NCI-H82 (cell line): ENCODE measurements at regions not wholly inside any gene's neighbourhood (a gene's known extent, or its start where the extent isn't known, plus 50 kb on each side); places are given as distances from the start of the nearest gene placed in this dataset.
"Not testable (repeated sequence)": the region's sequence is repeated elsewhere in the genome, so short reads cannot be mapped to it uniquely, and the experiment has no call there.

Experiments used
- DNase-seq: peaks from one replicate; lab custom pipeline; 2025; lab: John Stamatoyannopoulos, UW

- no peak for DNase-seq
These were observed 69.2 kb upstream of the SIRPA start for GRCh38 chr20:1825938-1826445.

GRCh38 chr20:1825507-1825906 is 69.7 kb upstream of the SIRPA start:
- DNase-seq, result no peak

- no peak for DNase-seq
These were observed 70.4 kb upstream of the SIRPA start for GRCh38 chr20:1824834-1825233.

- no peak for DNase-seq
These were observed 71.0 kb upstream of the SIRPA start for GRCh38 chr20:1824181-1824580.

- DNase-seq, result no peak
These were observed 71.8 kb upstream of the SIRPA start for GRCh38 chr20:1823450-1823844.

- DNase-seq, result no peak
These were observed 72.4 kb upstream of the SIRPA start for GRCh38 chr20:1822564-1823449.

- DNase-seq, result no peak
These were observed 74.8 kb upstream of the SIRPA start for GRCh38 chr20:1820138-1821079.

GRCh38 chr20:1819311-1820137 is 75.7 kb upstream of the SIRPA start:
- DNase-seq, result no peak

- DNase-seq, result no peak
These were observed 76.3 kb upstream of the SIRPA start for GRCh38 chr20:1818895-1819294.

- DNase-seq, result no peak
These were observed 76.9 kb upstream of the SIRPA start for GRCh38 chr20:1818247-1818840.

- no peak for DNase-seq
These were observed 77.5 kb upstream of the SIRPA start for GRCh38 chr20:1817577-1818211.

GRCh38 chr20:1816384-1817381 is 78.5 kb upstream of the SIRPA start:
- DNase-seq, result no peak

GRCh38 chr20:1815502-1816085 is 79.6 kb upstream of the SIRPA start:
- DNase-seq, result no peak

- not testable (repeated sequence) for DNase-seq
These were observed 80.3 kb upstream of the SIRPA start for GRCh38 chr20:1814861-1815260.

- DNase-seq, result no peak
These were observed 81.3 kb upstream of the SIRPA start for GRCh38 chr20:1813674-1814635.

GRCh38 chr20:1813101-1813529 is 82.1 kb upstream of the SIRPA start:
- DNase-seq, result no peak

- no peak for DNase-seq
These were observed 83.3 kb upstream of the SIRPA start for GRCh38 chr20:1811621-1812498.
